Stomach (tissue), 8 donors: ENCODE measurements at regions not wholly inside any gene's neighbourhood (a gene's known extent, or its start where the extent isn't known, plus 50 kb on each side); places are given as distances from the start of the nearest gene placed in this dataset.

ENCODE experiments used
- DNase-seq, 2 donors: peaks; one replicate each; pipeline versions ENCODE4 v3.0.0 to v3.0.0-alpha.2; 2013 to 2019
- H3K27ac ChIP-seq, 5 donors: fragments of 200-600 bp in 4 of 5; sonication (generic) in 4 of 5; one replicate each; pipeline ENCODE4 v1.5.1; 2013 to 2019; ENCODE audit warnings: mild to moderate bottlenecking in 1 of 5, moderate library complexity in 1 of 5
- H3K27me3 ChIP-seq, 3 donors: fragments of 200-600 bp; sonication (generic); one replicate each; pipeline ENCODE4 v1.5.1; 2017 to 2019; ENCODE audit warnings: mixed run types in 1 of 3
- H3K36me3 ChIP-seq, 4 donors: fragments of 200-600 bp; sonication (generic); 1 replicate in 3 of 4; 2 replicates in 1 of 4; pipeline ENCODE4 v1.5.1; 2016 to 2019
- H3K4me1 ChIP-seq, 4 donors: fragments of 200-600 bp; sonication (generic); one replicate each; pipeline ENCODE4 v1.5.1; 2016 to 2019
- H3K4me3 ChIP-seq, 4 donors: fragments of 200-600 bp; sonication (generic) in 3 of 4; one replicate each; pipeline ENCODE4 v1.5.1; 2016 to 2019; ENCODE audit warnings: mild to moderate bottlenecking in 1 of 4
- H3K9me3 ChIP-seq, 4 donors: fragments of 200-600 bp; sonication (generic); one replicate each; pipeline ENCODE4 v1.5.1; 2016 to 2019
- CTCF ChIP-seq, 7 experiments: fragments of 450-650 bp in 4 of 7; fragments of 200-600 bp in 3 of 7; sonication (generic) in 3 of 7; IDR thresholded peaks; one replicate each; pipeline ENCODE4 v1.5.1; 2016 to 2019; ENCODE audit warnings: antibody characterized with exemption in 7 of 7, control low read depth in 2 of 7, mild to moderate bottlenecking in 1 of 7
- EP300 ChIP-seq: sonication (generic); formaldehyde crosslinking; IDR thresholded peaks from one replicate; pipeline ENCODE4 v1.6.1; 2017; ENCODE audit warnings: antibody characterized with exemption
- POLR2A ChIP-seq, 4 donors: fragments of 450-650 bp; IDR thresholded peaks; one replicate each; pipeline ENCODE4 v1.6.1; 2016; ENCODE audit warnings: antibody characterized with exemption in 4 of 4, control low read depth in 2 of 4, mild to moderate bottlenecking in 1 of 4, moderate library complexity in 1 of 4
- POLR2AphosphoS5 ChIP-seq, 3 donors: sonication (generic); formaldehyde crosslinking; IDR thresholded peaks; one replicate each; pipeline ENCODE4 v1.6.1; 2016; ENCODE audit warnings: antibody characterized with exemption in 3 of 3
- WGBS, 5 donors: extraction: QIAGEN DNeasy Blood & Tissue Kit in 3 of 5; methylation state at CpG; one replicate each; pipeline versions ENCODE4 v1.1.5 to v1.1.7; 2013 to 2018; 5-methylcytosine and 5-hydroxymethylcytosine counted together
- intact Hi-C: fragments of 100-400 bp; cut with DNase I; formaldehyde crosslinking; loops from one replicate; pipeline ENCODE4 v1.15.1; 2023; ENCODE audit warnings: low total_unique reads
- donor health status: healthy with polysubstance abuse.
- donor health status: Bipolar disorder and iron deficiency.
- donor health status: healthy.

GRCh38 chr2:167504695-167505094, 616.4 kb downstream of the XIRP2 start:
- TF ChIP-seq POLR2A (IDR thresholded peaks at IDR 0.05) (no peak), POLR2AphosphoS5 (IDR thresholded peaks at IDR 0.05) (no peak), EP300 (no peak), CTCF (IDR thresholded peaks at IDR 0.05) (no peak)
- Histone ChIP-seq H3K4me1 (no peaks in the 10 kb centered on the region), H3K9me3 (no peaks in the 10 kb centered on the region), H3K4me3 (no peak overlapping the region), H3K27me3 (no peaks in the 10 kb centered on the region), H3K36me3 (no peaks in the 10 kb centered on the region), H3K27ac (no peak overlapping the region)
- DNase-seq, result no peak
- intact Hi-C loops, result no loop called here

- no peak for TF ChIP-seq POLR2A (IDR thresholded peaks at IDR 0.05)
- TF ChIP-seq EP300, result no peak
- TF ChIP-seq POLR2AphosphoS5 (IDR thresholded peaks at IDR 0.05), result no peak
- no peak for TF ChIP-seq CTCF (IDR thresholded peaks at IDR 0.05)
- intact Hi-C loops, result no loop called here
- Histone ChIP-seq H3K36me3 (no peaks in the 10 kb centered on the region), H3K27me3 (no peaks in the 10 kb centered on the region), H3K27ac (no peak overlapping the region), H3K4me3 (no peak overlapping the region), H3K4me1 (no peaks in the 10 kb centered on the region), H3K9me3 (no peaks in the 10 kb centered on the region)
- DNase-seq, result no peak
Measured at GRCh38 chr2:167504061-167504460, 615.8 kb downstream of the XIRP2 start.

DNA sequence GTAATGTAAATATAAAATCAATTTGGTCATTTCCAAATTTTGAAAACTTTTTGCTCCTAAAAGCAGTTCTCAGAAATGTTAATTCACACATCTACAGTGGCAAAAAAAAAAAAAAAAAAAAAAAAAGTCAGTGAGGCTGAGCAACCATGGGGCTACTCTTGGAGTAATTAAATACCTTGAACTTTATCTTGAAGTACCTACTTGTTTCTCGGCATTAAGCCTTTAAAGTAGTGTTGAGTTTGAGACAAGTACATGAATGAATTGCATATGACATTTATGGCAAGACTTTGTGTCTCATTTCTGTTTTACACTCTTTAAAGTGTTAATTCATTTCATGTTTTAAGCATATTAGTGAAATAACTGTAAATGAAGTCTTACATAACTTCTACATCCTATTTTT, 613.3 kb downstream of the XIRP2 start:
- Histone ChIP-seq H3K9me3 (no peaks in the 10 kb centered on the region), H3K4me3 (no peak overlapping the region), H3K4me1 (no peaks in the 10 kb centered on the region), H3K36me3 (no peaks in the 10 kb centered on the region), H3K27me3 (no peaks in the 10 kb centered on the region), H3K27ac (no peak overlapping the region)
- TF ChIP-seq POLR2A (IDR thresholded peaks at IDR 0.05), result no peak
- TF ChIP-seq EP300, result no peak
- no peak for TF ChIP-seq POLR2AphosphoS5 (IDR thresholded peaks at IDR 0.05)
- no peak for TF ChIP-seq CTCF (IDR thresholded peaks at IDR 0.05)
- DNase-seq, result no peak
- 68 to 89% (median 87%) methylated on average over 1 of the region's 1 CpG for WGBS, 5 donors
- intact Hi-C loops, result no loop called here

DNA sequence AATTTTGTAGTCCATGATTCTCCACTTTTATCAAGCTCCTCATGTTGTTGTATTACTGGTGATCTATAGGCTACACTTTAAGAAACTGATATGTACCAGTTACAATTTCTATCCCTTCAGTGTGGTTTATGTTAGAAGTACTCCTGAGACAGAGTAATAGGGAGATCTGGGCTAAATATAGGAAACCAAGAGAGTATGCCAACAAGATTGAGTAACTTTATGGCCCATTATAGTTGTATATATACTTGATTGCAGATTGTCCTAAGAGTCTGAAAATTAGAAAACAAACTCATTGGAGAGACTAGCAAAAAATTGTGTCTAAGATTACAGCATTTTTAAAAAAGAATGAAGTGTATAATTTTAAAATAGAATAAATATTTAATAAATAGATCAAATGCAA, 605.6 kb downstream of the XIRP2 start:
- Histone ChIP-seq H3K27ac (no peak overlapping the region), H3K36me3 (no peaks in the 10 kb centered on the region), H3K9me3 (no peaks in the 10 kb centered on the region), H3K4me3 (no peak overlapping the region), H3K4me1 (no peaks in the 10 kb centered on the region), H3K27me3 (no peaks in the 10 kb centered on the region)
- intact Hi-C loops, result no loop called here
- DNase-seq, result no peak
- no peak for TF ChIP-seq POLR2A (IDR thresholded peaks at IDR 0.05)
- TF ChIP-seq POLR2AphosphoS5 (IDR thresholded peaks at IDR 0.05), result no peak
- no peak for TF ChIP-seq EP300
- TF ChIP-seq CTCF (IDR thresholded peaks at IDR 0.05), result no peak

DNA sequence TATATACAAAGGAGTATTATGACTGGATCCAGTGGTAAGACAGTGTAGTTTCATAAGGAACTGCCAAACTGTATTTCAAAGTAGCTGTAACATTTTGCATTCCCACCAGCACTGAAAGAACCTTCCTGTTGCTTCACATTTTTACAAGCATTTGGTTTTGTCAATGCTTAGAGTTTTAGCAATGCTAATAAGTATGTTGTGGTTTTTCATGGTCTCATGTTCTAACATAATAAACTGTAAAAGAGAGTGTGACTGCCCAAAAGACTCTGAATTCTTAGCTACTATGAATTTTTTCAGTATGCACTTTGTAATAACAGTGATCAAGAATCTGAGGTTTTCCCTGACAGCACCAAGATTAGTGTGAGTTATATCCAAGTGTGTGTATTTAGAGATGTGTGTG, 604.2 kb downstream of the XIRP2 start:
- TF ChIP-seq EP300 (no peak), CTCF (IDR thresholded peaks at IDR 0.05) (no peak), POLR2AphosphoS5 (IDR thresholded peaks at IDR 0.05) (no peak), POLR2A (IDR thresholded peaks at IDR 0.05) (no peak)
- no peak overlapping the region for H3K4me3 ChIP-seq

More for the DNA sequence above, 604.2 kb downstream of the XIRP2 start:
- no peaks in the 10 kb centered on the region for H3K36me3 ChIP-seq
- no peaks in the 10 kb centered on the region for H3K27me3 ChIP-seq
- H3K27ac ChIP-seq, result no peak overlapping the region
- DNase-seq, result no peak
- no peaks in the 10 kb centered on the region for H3K4me1 ChIP-seq
- no peaks in the 10 kb centered on the region for H3K9me3 ChIP-seq
- intact Hi-C loops, result no loop called here
